ENCODE measurements at regions not wholly inside any gene's neighbourhood (a gene's known extent, or its start where the extent isn't known, plus 50 kb on each side); places are given as distances from the start of the nearest gene placed in this dataset.

DNA sequence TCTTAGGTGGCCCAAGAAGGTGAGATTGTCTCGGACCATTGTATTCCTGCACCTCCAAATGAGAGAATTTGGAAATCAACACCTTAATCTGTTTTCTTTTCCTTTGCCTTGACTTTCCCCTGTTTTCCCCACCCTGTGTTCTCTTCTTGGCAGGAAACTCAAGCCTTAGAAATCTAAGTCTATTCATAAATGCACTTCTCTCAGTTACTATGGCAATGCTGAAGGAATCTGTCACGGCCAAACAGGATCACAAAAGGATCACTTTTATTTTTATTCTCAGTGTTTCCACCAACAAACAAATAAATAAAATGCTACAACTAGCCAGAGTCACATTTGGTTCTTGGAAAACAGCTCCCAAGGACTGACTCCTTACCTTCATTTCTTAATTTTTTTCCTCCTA lies 270.5 kb downstream of the BCAT1 start:
- no peak for TF ChIP-seq SIN3A (IDR thresholded peaks at IDR 0.05; ENCODE audit: borderline replicate concordance, insufficient read depth, low read depth, low read length)
- TF ChIP-seq TCF7L2 (IDR thresholded peaks at IDR 0.05; ENCODE audit: low read depth, low read length) = no peak
- TF ChIP-seq, protein P1, sequence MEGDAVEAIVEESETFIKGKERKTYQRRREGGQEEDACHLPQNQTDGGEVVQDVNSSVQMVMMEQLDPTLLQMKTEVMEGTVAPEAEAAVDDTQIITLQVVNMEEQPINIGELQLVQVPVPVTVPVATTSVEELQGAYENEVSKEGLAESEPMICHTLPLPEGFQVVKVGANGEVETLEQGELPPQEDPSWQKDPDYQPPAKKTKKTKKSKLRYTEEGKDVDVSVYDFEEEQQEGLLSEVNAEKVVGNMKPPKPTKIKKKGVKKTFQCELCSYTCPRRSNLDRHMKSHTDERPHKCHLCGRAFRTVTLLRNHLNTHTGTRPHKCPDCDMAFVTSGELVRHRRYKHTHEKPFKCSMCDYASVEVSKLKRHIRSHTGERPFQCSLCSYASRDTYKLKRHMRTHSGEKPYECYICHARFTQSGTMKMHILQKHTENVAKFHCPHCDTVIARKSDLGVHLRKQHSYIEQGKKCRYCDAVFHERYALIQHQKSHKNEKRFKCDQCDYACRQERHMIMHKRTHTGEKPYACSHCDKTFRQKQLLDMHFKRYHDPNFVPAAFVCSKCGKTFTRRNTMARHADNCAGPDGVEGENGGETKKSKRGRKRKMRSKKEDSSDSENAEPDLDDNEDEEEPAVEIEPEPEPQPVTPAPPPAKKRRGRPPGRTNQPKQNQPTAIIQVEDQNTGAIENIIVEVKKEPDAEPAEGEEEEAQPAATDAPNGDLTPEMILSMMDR (IDR thresholded peaks at IDR 0.05) = no peak
- TF ChIP-seq, protein P2, sequence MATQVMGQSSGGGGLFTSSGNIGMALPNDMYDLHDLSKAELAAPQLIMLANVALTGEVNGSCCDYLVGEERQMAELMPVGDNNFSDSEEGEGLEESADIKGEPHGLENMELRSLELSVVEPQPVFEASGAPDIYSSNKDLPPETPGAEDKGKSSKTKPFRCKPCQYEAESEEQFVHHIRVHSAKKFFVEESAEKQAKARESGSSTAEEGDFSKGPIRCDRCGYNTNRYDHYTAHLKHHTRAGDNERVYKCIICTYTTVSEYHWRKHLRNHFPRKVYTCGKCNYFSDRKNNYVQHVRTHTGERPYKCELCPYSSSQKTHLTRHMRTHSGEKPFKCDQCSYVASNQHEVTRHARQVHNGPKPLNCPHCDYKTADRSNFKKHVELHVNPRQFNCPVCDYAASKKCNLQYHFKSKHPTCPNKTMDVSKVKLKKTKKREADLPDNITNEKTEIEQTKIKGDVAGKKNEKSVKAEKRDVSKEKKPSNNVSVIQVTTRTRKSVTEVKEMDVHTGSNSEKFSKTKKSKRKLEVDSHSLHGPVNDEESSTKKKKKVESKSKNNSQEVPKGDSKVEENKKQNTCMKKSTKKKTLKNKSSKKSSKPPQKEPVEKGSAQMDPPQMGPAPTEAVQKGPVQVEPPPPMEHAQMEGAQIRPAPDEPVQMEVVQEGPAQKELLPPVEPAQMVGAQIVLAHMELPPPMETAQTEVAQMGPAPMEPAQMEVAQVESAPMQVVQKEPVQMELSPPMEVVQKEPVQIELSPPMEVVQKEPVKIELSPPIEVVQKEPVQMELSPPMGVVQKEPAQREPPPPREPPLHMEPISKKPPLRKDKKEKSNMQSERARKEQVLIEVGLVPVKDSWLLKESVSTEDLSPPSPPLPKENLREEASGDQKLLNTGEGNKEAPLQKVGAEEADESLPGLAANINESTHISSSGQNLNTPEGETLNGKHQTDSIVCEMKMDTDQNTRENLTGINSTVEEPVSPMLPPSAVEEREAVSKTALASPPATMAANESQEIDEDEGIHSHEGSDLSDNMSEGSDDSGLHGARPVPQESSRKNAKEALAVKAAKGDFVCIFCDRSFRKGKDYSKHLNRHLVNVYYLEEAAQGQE (IDR thresholded peaks at IDR 0.05; ENCODE audit: insufficient read depth in 1 of 2, low read depth in 2 of 2, low read length in 1 of 2) = no peak
- TF ChIP-seq POLR2AphosphoS5 (IDR thresholded peaks at IDR 0.05; ENCODE audit: low read depth, low read length) = no peak

Measured in Panc1 (cell line).